HG03175 (cell line): ENCODE measurements at regions not wholly inside any gene's neighbourhood (a gene's known extent, or its start where the extent isn't known, plus 50 kb on each side); places are given as distances from the start of the nearest gene placed in this dataset.

Experiments
- ATAC-seq: cut with Tn5 transposase; IDR thresholded peaks from one replicate; pipeline ENCODE4 v1.9.1; 2021; ENCODE audit warnings: mild to moderate bottlenecking, moderate library complexity; ENCODE audit not compliant: unreplicated experiment

DNA sequence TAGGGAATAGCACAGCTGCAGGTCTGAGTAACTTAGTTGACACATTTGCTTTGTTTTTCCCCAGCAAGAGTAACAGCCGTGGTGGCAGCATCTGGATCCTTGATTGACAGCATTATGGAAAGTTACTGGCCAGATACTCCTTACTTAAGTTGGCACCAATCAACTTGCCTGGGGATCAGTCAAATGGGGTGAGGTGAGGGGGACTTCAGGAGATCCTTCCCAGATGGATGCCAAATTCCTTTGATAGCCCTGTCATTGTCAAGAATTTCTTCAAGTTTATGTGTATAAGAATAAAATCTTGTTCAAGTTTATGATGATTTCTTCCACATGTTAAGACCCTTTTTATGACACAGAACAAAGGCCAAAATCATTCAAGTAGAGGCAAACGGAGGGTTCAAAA lies 618.4 kb downstream of the SLC6A15 start:
- no peak for ATAC-seq

DNA sequence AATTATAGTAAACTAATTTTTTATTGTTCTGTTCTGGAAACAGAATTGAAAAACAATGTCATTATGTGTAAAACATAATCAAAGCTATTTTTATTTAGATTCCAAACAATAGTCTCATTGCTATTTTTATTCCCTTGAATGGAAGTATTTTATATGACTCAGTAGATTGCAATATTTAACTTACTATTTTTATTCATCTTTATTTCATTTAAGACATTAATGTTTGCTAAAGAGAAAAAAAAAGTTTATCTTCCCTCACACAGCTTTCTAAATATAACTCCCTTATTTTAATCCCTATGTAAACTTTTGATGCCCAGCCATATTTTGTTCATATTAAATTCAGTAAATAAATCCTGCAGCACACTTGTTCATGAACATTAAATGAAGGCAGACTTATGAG lies 622.4 kb downstream of the SLC6A15 start:
- no peak for ATAC-seq

DNA sequence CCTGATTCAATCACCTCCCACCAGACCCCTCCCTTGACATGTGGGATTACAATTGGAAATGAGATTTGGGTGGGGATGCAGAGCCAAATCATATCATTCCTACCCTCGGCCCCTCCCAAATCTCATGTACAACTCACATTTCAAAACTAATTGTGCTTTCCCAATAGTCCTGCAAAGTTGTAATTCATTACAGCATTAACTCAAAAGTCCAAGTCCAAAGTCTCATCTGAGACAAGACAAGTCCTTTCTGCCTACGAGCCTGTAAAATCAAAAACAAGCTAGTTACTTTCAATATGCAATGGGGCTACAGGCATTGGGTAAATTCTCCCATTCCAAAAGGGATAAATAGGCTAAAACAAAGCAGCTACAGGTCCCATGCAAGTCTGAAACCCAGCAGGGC lies 634.6 kb downstream of the SLC6A15 start:
- ATAC-seq = no peak

DNA sequence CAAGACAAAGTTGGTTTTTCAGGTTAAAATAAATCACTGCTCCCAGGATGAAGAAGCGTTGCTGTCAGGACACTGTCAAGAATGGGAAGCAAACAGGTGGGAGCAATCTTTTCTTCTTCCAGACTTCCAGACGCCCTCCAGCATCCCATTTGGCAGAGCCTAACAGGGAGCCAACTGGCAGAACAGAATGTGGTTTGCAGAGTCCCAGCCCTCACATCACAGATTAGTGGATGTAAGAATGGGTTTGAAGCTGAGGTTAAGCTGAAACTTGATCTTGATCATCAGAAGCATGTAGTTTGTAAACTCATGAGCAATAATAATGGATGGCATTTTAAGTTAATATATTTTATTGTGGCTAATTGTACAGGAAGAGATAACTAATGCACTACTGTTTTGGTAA lies 636.4 kb downstream of the SLC6A15 start:
- ATAC-seq = no peak

DNA sequence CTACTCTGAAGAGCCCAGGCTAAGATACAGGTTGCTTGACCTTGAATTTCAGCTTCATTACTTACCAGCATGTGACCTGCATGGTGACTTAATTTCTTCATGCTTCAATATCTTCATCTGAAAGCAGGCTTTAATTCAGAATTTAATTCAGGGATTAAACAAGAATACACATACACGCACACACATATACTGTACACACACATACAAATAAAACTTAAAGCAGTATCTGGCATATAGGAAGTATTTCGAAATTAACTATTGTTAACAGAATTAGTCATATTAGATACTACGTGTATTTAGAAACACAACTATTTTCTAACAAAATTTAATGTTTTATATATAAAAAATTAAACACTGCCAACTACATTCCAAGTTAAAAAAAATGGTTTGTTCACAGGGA lies 640.3 kb downstream of the SLC6A15 start:
- ATAC-seq = no peak

DNA sequence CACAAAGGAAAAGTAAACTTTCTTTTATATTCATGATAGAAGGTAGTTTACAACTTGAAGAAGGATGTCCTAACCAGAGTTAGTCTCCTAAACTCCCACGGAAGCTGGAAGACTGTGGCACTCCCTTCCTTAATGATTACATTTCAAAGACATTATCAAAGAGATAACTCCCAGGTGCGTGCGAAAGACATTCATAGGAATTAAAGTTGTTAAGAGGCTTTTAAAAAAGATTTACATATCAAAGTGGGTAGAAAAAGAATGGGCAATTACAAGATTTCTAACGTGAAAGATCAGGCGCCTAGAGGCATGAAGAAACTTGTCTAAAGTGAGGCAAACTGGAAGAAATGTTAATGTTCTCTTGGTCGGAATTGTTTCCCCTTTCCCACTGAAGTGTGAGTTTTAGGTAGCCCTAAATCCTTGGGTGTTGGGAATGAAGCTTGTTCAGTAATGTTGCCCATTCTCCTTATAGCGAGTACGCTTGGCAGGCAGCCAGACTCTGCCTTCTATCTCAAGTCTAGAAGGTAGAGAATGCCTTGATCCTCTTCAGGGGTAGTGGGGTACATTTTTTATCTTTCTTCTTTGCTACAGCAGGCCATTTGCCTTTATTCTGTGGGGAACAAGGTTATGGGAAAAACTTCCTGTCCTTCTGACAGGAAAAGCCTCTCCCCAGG lies 642.0 kb downstream of the SLC6A15 start:
- ATAC-seq = no peak

DNA sequence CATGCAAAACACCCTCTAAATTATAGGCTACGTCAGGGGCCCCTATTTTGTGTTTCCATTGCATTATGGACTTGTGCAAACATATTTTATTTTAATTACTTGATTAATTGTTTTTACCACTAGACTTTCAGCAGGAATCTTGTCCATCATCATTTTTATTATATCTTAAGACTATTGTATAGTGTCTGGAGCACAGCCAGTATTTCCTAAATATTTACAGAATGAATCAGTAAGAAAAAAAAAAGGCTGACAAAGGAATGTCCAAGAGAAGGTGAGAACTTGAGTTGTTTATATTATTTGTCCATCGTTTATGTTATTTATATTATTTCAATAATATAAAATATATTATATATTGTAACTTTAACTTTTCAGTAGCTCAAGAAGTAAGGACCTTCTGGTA lies 664.7 kb downstream of the SLC6A15 start:
- no peak for ATAC-seq

DNA sequence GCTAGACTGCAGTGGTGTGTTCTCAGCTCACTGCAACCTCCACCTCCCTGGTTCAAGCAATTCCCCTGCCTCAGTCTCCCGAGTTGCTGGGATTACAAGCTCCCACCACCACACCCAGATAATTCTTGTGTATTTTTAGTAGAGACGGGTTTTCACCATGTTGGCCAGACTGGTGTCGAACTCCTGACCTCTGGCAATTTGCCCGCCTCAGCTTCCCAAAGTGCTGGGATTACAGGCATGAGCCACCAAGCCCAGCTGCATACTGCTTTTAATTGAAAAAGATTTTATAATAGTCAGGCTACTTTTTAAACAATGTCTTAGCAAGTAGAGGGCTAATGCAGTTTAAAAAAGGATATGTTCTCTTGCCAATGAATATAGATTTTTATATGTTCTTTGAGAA lies 668.9 kb downstream of the SLC6A15 start:
- ATAC-seq = no peak

DNA sequence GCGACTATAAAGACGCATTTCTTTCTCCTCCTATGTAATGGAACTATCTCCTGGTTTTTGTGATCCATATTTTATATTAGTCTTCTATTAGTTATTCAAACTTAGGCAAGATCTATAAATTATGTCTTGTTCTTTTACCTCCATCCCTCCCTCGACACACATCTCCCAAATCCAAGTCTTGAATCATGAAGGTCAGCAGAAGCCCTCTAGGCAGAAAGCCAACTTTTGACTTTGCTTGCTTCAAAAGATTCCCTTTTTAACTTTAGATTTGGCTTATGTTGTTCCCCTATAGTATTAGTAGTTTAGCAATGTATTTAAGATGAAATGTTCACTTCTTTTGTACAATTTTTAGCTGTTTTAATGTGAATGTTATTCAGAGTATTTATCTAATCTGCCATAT lies 689.8 kb downstream of the SLC6A15 start:
- ATAC-seq = no peak

DNA sequence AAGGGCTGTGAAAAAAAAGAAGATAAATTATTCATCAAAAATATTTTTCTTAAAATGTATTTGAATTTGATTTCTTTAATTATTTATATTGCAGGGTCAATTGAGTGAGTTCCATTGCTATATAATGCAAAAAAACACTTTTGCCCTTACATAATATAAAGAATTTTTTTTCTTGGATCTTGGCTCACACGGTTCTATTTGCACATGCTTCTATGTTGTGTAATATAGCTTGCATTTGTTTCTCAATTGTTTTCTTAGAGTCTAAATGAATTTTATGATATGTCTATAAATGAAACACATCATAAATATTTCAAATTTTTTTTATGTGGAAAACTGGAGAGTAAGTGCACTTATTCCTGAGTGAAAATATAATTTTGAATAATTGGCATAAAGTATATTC lies 694.2 kb downstream of the SLC6A15 start:
- ATAC-seq = no peak

DNA sequence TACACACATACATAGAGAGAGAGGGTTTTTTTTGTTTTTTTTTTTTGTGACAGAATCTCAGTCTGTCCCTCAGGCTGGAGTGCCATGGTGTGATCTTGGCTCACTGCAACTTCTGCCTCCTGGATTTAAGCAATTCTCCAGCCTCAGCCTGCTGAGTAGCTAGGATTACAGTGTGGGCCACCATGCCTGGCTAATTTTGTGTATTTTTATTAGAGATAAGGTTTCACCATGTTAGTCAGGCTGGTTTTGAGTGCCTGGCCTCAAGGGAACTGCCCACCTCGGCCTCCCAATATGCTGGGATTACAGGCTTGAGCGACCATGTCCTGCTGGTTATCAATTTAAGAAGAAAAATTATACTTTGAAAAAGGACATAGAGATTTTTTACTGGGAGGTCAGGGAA lies 710.6 kb downstream of the SLC6A15 start:
- ATAC-seq = no peak

DNA sequence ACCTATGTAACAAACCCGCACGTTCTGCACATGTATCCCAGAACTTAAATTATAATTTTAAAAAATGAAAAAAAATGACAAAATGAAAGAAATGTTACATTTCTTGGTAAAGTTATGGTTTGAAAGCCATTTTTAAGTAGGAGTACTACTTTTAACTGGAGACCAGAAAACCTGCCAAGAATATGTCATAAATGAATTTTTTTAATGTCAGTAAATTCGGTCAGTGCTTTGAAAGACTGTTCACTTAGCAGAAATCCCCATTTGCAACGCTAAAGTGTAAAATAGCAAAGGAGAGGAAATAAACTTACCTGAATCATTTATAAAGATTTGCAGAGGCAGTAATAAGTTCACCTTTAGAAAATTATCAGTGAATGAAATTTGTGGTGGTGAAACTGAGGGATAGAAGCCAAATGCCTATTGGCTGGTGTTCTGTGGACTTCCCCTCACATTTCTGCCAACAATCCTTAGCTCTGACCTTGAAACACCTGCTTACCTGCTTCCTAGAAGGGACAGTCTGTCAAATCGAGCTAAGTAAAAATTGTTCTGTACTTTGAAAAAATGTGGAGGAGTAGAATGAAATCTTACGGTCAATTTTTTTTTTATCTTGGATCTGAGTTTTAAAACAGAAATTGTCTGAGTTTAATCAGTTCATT lies 714.2 kb downstream of the SLC6A15 start:
- ATAC-seq = no peak

DNA sequence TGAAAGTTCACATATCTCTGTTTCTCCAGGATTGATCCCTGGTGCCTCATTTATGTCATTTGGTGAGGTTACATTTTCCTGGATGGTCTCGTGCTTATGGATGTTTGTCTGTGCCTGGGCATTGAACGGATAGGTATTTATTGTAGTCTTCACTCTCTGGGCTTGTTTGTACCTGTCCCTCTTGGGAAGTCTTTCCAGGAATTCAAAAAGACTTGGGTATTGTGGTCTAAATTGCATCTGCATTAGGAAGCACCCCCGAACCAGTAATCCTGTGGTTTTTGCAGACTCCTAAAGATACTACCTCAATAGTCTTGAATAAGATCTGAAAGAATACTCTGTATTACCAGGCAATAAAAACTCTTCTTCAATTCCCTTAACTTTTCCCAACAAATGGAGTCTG lies 720.8 kb downstream of the SLC6A15 start:
- ATAC-seq = no peak

DNA sequence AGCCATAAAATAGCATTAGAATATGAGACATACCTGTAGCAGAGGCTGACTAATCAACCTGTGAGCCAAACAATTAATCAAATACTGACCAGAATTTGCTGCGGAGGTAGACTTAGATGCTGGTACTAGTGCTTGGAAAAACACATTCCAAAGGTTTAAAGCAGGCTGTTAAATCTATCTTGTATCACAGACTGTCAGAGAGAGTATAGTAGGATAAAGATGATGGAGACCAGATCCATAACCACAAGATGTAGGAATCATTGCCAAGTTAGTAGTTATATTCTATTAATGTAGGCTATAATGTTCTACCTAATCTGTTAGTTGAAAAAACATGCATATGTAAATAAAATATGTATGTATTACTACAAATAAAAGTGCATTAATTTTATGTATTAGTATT lies 726.2 kb downstream of the SLC6A15 start:
- ATAC-seq = no peak

DNA sequence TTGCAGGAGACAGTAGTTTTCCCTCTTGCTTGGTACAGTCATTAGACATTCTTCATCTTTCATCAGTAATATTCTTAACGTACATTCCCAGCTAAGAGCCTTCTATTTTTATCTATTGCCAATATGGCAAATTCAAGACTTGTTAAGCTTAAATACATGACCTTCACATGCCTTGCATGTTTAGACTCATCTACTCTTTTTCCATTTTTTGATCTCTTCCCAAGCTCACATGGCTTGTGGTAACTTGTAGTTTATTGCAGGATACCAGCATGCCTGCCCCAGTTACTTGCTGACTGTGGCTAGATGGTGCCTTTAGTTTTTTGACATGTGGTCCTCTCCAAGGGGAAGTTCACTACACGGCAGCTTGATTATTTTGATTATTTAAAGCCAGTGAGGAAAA lies 729.0 kb downstream of the SLC6A15 start:
- no peak for ATAC-seq

DNA sequence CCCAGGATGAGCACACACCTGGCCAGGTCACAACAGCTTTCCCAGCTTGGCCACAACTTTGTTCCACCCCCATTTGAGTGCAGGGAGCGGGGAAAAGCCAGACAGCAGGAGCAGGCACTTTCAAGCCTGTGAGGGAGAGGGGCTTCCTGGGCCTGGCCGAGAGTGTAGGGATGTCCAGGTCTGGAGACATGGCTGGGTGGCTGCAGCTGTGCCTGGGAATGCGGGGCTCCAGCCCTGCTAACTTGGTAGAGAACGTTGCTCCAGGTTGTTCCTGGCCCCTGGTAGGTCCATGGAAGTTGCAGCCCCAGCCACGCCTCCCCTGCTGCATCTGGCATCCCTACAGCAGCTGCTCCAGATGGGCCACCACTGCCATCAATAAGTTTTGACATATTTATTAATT lies 738.5 kb downstream of the SLC6A15 start:
- ATAC-seq = no peak

DNA sequence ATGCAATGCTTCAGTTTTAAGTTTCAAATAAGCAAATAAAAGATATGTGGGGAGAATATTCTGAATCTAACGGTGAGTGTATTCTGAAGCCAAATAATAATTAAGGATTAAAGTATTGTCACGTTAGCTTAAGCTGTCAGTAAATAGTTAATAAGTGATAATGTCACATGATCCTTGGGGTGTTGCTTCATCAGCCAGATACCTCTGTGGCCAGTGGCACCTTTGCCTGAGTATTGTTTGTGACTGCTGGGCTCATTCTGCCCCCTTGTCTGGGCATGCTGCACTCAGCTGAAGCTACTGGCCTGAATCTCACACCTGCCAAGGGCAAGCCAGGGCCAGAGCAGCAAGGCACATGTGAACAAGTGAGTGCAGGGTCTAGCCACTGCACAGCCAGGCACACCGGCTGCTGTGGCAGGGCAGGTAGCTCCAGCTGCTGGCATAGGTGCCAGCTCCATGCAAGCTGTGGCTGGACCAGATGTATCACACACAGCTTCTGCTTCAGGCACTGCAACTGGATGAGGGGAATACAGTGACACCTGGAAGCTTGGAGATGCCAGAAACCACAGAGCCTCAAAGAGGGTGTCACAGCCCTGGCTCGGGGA lies 739.7 kb downstream of the SLC6A15 start:
- ATAC-seq = no peak

DNA sequence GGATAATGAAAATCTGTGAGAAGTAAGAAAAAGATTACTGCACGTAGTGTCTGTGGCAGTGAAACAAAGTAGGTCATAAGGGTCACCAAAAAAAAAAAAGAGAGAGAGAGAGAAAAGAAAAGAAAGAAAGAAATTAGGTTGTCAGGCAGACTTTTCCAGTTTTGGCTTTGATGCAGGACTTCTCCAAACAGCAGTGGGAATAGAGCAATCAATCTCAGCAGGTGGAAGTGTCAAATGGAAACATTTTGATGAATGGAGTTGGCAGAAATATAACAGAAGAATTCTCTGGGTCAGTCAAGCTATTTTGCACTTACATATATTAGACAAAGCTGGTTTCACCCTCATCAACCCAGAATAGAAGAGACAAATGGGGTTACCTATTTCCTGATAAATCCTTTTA lies 745.8 kb downstream of the SLC6A15 start:
- no peak for ATAC-seq

DNA sequence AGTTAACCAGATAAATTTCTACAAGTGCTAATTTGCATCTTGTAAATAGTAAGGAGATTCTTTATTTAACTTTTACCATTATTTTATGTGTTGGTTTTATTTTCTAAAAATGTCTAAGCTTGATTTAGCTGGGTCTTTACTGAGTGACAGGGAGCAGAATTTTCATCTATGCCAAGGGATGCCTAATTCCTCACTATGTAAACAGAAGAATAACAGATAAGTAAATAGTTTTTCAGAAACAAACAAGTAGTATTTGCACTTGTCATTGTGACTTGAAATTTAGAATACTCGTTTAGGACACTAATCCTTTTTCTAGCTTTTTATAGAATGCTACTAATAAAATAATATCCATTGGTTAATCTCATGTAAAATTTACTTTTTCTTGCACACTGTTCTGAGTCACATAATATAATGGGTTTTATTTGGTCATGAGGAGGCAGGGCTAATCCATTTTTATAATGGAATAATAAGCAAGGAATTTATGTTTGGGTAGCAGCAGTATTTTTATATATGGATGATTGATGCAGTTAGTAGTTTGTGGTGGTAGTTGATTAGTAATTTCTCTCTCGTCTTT lies 746.5 kb downstream of the SLC6A15 start:
- ATAC-seq = no peak

DNA sequence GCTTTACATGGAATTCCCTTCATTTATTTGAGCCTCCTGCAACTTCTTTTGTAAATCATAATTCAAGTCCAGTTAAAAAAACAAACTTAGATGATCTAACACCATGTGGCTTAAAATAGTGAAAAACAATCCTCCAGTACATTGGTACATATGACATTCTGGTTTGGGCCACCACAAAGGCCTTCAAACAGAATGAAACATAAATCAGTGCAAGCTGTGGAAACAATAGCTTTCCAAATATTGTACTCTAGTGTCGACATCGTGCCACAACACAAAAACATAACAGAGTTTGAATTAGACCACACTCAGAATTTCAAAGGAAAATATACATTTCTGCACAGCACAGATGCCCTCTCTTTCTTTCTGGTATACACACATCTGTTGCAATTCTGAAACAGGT lies 751.3 kb downstream of the SLC6A15 start:
- no peak for ATAC-seq

DNA sequence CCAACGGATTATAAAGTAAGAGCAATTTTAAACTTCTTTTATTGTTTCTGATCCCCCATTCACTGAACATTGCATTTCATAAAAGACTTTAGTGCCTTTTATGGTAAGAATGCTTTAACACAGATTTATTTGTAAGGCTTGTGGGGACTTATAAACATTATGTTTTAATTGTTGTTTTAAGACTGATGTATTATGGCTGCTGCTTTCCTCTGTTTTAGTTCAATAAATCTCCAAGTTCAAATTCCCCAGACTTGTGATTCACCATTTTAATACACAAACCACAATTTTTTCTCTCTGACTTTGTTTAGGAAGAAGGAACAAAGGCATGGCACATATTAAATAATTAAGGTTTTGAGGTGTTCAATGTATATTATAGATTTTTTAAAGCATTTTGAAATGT lies 753.3 kb downstream of the SLC6A15 start:
- ATAC-seq = no peak

DNA sequence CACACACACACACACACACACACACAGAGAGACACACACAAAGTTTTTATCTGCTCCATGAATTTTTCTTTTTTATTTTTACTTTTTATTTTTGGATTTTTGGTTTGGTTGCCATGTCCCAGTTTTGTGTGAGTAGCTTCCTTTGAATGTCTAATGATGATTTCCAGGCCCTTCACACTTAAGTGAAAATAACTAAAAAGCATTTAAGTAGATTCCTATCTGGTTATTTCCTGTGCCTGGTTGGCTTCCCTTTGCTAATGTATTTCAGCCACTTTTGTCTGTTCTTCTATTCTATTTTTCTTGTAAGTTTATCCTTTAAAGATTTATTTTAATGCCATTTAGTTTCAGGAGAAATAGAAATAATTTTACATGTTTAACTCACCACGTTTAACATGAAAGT lies 755.4 kb downstream of the SLC6A15 start:
- ATAC-seq = no peak
